Esophagus (tissue), 2 donors: ENCODE measurements at regions not wholly inside any gene's neighbourhood (a gene's known extent, or its start where the extent isn't known, plus 50 kb on each side); places are given as distances from the start of the nearest gene placed in this dataset.

ENCODE experiments used
- H3K27ac ChIP-seq, 2 donors: one replicate each; pipeline ENCODE4 v1.5.1; 2013; ENCODE audit warnings: low read depth in 2 of 2, mild to moderate bottlenecking in 2 of 2, inconsistent platforms in 1 of 2, low read length in 1 of 2, moderate library complexity in 1 of 2
- H3K27me3 ChIP-seq, 2 donors: one replicate each; pipeline ENCODE4 v1.6.1; 2013; ENCODE audit warnings: low read length in 2 of 2, control low read depth in 1 of 2, mild to moderate bottlenecking in 1 of 2; ENCODE audit not compliant: insufficient read depth in 2 of 2, control insufficient read depth in 1 of 2
- H3K36me3 ChIP-seq, 2 donors: one replicate each; pipeline ENCODE4 v1.6.1; 2013; ENCODE audit warnings: low read length in 1 of 2; ENCODE audit not compliant: control insufficient read depth in 2 of 2, insufficient read depth in 2 of 2
- H3K4me1 ChIP-seq, 2 donors: one replicate each; pipeline ENCODE4 v1.6.1; 2013; ENCODE audit warnings: low read length in 1 of 2; ENCODE audit not compliant: control insufficient read depth in 2 of 2, insufficient read depth in 2 of 2
- H3K4me3 ChIP-seq, 2 donors: one replicate each; pipeline ENCODE4 v1.5.1; 2013; ENCODE audit warnings: low read length in 2 of 2, mild to moderate bottlenecking in 2 of 2, low read depth in 1 of 2, moderate library complexity in 1 of 2
- H3K9me3 ChIP-seq, 2 donors: one replicate each; pipeline ENCODE4 v1.6.1; 2013; ENCODE audit warnings: mild to moderate bottlenecking in 2 of 2, low read depth in 1 of 2, low read length in 1 of 2, moderate library complexity in 1 of 2; ENCODE audit not compliant: control insufficient read depth in 2 of 2, insufficient read depth in 1 of 2
- WGBS, 2 donors: extraction: QIAGEN DNeasy Blood & Tissue Kit; methylation state at CpG; one replicate each; pipeline ENCODE4 v1.1.7; 2013; 5-methylcytosine and 5-hydroxymethylcytosine counted together
- donor health status: healthy with polysubstance abuse.
- donor health status: Bipolar disorder and iron deficiency.

GRCh38 chr3:187963677-187964385 is 190.1 kb upstream of the LPP start:
- Histone ChIP-seq H3K36me3 (no peaks in the 10 kb centered on the region), H3K4me1 (no peaks in the 10 kb centered on the region), H3K4me3 (no peak overlapping the region), H3K27ac (no peak overlapping the region), H3K9me3 (no peaks in the 10 kb centered on the region), H3K27me3 (no peaks in the 10 kb centered on the region)
- 64% methylated on average over 3 of the region's 3 CpGs for WGBS, 2 donors

- no peaks in the 10 kb centered on the region for H3K4me1 ChIP-seq
- 94 to 97% methylated on average over 2 of the region's 2 CpGs for WGBS, 2 donors
- no peaks in the 10 kb centered on the region for H3K9me3 ChIP-seq
- H3K36me3 ChIP-seq = no peaks in the 10 kb centered on the region
- H3K27ac ChIP-seq = no peak overlapping the region
- no peaks in the 10 kb centered on the region for H3K27me3 ChIP-seq
- H3K4me3 ChIP-seq = no peak overlapping the region
These were observed 189.2 kb upstream of the LPP start for GRCh38 chr3:187964760-187965159.

- H3K27me3 ChIP-seq = no peaks in the 10 kb centered on the region
- no peaks in the 10 kb centered on the region for H3K4me1 ChIP-seq
- no peak overlapping the region for H3K27ac ChIP-seq
- H3K4me3 ChIP-seq = no peak overlapping the region
- H3K36me3 ChIP-seq = no peaks in the 10 kb centered on the region
- 60 to 61% methylated on average over 4 of the region's 4 CpGs for WGBS, 2 donors
- H3K9me3 ChIP-seq = no peaks in the 10 kb centered on the region
These were observed 187.9 kb upstream of the LPP start for GRCh38 chr3:187966096-187966495.

GRCh38 chr3:187966636-187967406 is 187.1 kb upstream of the LPP start:
- Histone ChIP-seq H3K4me1 (no peaks in the 10 kb centered on the region), H3K36me3 (no peaks in the 10 kb centered on the region), H3K27me3 (no peaks in the 10 kb centered on the region), H3K27ac (no peak overlapping the region), H3K9me3 (no peaks in the 10 kb centered on the region), H3K4me3 (no peak overlapping the region)
- 42 to 48% methylated on average over 8 of the region's 8 CpGs for WGBS, 2 donors

GRCh38 chr3:187967993-187968392 is 186.0 kb upstream of the LPP start:
- H3K27me3 ChIP-seq = no peaks in the 10 kb centered on the region
- H3K4me3 ChIP-seq = no peak overlapping the region
- WGBS, 2 donors = 56 to 59% methylated on average over 5 of the region's 5 CpGs
- no peaks in the 10 kb centered on the region for H3K36me3 ChIP-seq
- no peak overlapping the region for H3K27ac ChIP-seq
- H3K4me1 ChIP-seq = no peaks in the 10 kb centered on the region
- no peaks in the 10 kb centered on the region for H3K9me3 ChIP-seq

- no peaks in the 10 kb centered on the region for H3K27me3 ChIP-seq
- H3K9me3 ChIP-seq = no peaks in the 10 kb centered on the region
- H3K36me3 ChIP-seq = no peaks in the 10 kb centered on the region
- H3K4me3 ChIP-seq = no peak overlapping the region
- H3K4me1 ChIP-seq = no peaks in the 10 kb centered on the region
- WGBS, 2 donors = 86 to 87% methylated on average over 2 of the region's 2 CpGs
- no peak overlapping the region for H3K27ac ChIP-seq
These were observed 184.9 kb upstream of the LPP start for GRCh38 chr3:187968883-187969580.

GRCh38 chr3:187969581-187969950 is 184.4 kb upstream of the LPP start:
- Histone ChIP-seq H3K4me3 (no peak overlapping the region), H3K36me3 (no peaks in the 10 kb centered on the region), H3K9me3 (no peaks in the 10 kb centered on the region), H3K4me1 (no peaks in the 10 kb centered on the region), H3K27ac (no peak overlapping the region), H3K27me3 (no peaks in the 10 kb centered on the region)
- WGBS, 2 donors = 93 to 95% methylated on average over 3 of the region's 3 CpGs

- H3K4me1 ChIP-seq = no peaks in the 10 kb centered on the region
- H3K36me3 ChIP-seq = no peaks in the 10 kb centered on the region
- no peaks in the 10 kb centered on the region for H3K27me3 ChIP-seq
- no peak overlapping the region for H3K4me3 ChIP-seq
- no peak overlapping the region for H3K27ac ChIP-seq
- no peaks in the 10 kb centered on the region for H3K9me3 ChIP-seq
These were observed 183.9 kb upstream of the LPP start for GRCh38 chr3:187970106-187970505.

GRCh38 chr3:187971629-187972028 is 182.3 kb upstream of the LPP start:
- Histone ChIP-seq H3K9me3 (no peaks in the 10 kb centered on the region), H3K4me1 (no peaks in the 10 kb centered on the region), H3K27me3 (no peaks in the 10 kb centered on the region), H3K36me3 (no peaks in the 10 kb centered on the region), H3K27ac (no peak overlapping the region), H3K4me3 (no peak overlapping the region)
- 76 to 77% methylated on average over 4 of the region's 4 CpGs for WGBS, 2 donors
